GM19438 (cell line): ENCODE measurements at regions not wholly inside any gene's neighbourhood (a gene's known extent, or its start where the extent isn't known, plus 50 kb on each side); places are given as distances from the start of the nearest gene placed in this dataset.
"Not testable (repeated sequence)": the region's sequence is repeated elsewhere in the genome, so short reads cannot be mapped to it uniquely, and the experiment has no call there.

Experiments used
- ATAC-seq: cut with Tn5 transposase; IDR thresholded peaks from one replicate; pipeline ENCODE4 v1.9.1; 2021; ENCODE audit warnings: low read depth; ENCODE audit not compliant: unreplicated experiment

- ATAC-seq = no peak
These were observed 64.0 kb downstream of the CCNG2 start for GRCh38 chr4:77220828-77221613.

- no peak for ATAC-seq
These were observed 68.0 kb downstream of the CCNG2 start for GRCh38 chr4:77225022-77225421.

- ATAC-seq = no peak
These were observed 70.1 kb downstream of the CCNG2 start for GRCh38 chr4:77226939-77227705.

GRCh38 chr4:77229433-77229832 lies 72.4 kb downstream of the CCNG2 start:
- ATAC-seq = no peak

- no peak for ATAC-seq
These were observed 75.6 kb downstream of the CCNG2 start for GRCh38 chr4:77232653-77233052.

DNA sequence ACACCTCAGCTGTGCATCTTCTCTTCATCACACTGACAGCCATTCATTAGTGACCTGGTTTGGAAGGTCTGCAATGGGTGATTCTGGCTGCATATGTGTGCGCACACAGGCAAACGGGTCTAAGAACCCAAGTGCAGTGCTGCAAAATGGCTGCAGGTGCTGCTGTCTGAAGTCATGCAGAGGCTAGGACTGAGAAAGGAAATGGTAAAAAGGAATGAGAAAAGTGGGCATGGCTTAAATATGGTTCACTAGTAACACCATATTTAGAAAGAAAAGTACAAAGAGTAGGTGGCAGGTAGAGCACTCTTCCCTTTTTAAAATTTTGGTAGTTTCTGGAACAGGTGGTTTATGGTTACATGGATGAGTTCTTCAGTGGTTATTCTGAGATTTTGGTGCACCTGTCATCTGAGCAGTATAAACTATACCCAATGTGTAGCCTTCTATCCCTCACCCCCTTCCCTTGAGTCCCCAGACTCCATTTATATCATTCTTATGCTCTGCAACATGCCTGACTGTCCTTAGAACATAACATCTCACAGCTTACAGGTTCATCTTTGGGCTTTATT lies 78.4 kb downstream of the CCNG2 start:
- peak; percentile 74 for ATAC-seq

DNA sequence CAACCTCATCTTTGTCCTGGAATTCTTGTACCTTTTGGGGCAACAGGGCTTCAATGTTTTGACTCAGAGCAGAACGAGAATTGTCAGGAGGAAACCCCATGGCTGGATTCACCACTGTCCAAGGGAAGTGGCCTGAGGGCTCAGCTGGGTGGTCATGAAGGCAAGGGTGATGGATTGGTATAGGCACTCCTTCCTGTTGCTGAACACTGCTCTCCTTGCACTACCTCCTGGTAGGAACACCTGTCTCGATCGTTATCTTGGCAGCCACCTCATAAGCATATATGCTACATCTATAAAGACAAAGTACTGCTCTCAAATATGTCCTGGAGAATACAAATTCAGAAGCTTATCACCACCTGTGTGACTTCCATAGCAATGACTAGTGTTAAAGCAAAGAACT lies 79.8 kb downstream of the CCNG2 start:
- no peak for ATAC-seq

DNA sequence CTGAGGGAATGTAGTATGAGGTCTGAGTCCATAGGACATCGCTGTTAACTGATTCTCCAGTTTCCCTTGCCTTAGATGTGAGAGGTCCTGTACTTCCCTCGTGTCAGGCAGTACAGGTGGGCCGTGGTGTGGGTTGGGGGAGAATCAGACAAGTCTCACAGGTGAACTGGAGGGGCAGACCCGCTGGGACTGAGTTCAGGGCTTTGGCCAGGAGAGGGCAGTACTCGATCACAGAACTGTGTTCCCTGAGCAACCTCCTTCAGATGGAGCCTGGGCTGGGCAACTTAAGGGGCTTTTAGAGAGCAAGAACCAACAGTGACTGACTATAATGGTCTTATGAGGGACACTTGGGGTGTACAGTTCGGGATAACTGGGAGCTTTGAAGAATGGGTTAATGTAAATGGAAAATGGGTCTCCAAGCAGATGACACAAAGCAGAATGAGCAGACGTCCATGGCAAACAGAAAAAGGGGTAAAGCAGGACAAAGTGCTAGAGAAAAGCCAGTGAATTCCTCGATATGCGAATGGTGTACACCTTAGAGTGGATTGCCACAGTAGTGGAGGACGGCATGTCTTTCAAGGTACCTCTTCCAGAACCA lies 83.6 kb downstream of the CCNG2 start:
- ATAC-seq = peak; percentile 84

- ATAC-seq = no peak
These were observed 91.8 kb downstream of the CCNG2 start for GRCh38 chr4:77248805-77249204.

GRCh38 chr4:77251751-77252150 lies 94.7 kb downstream of the CCNG2 start:
- ATAC-seq = no peak

DNA sequence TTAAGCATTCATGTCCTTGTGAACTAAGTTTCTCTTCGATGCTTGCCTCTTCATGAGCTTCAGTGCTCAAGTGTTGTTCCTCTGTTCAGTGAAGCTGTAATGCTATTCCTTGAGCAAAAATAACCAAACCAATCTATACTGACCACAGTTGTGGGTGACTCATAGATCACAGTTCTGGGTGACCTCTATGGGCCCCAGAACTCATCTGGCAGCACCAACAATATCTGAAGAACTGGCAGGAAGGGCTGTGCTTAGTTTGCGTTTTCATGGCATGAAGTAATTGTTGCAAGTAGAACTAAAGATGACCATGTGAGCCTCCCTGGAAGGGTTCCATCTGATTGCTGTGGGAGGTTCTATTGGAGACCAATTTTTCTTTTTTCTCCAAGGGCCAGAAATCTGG lies 106.2 kb downstream of the CCNG2 start:
- ATAC-seq = no peak

DNA sequence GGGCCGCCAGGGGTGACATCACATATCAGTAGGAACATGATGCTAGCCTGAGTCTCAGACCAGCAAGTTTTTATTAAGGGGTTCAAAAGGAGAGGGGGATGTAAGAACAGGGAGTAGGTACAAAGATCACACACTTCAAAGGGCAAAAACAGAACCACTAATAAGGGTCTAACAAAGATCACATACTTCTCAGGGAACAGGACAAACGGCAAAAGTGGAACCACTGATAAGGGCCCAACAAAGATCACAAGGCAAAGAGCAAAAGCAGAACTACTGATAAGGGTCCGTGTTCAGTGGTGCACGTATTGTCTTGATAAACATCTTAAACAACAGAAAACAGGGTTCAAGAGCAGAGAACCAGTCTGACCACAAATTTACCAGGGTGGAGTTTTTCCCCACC lies 107.0 kb downstream of the CCNG2 start:
- ATAC-seq = not testable (repeated sequence)

DNA sequence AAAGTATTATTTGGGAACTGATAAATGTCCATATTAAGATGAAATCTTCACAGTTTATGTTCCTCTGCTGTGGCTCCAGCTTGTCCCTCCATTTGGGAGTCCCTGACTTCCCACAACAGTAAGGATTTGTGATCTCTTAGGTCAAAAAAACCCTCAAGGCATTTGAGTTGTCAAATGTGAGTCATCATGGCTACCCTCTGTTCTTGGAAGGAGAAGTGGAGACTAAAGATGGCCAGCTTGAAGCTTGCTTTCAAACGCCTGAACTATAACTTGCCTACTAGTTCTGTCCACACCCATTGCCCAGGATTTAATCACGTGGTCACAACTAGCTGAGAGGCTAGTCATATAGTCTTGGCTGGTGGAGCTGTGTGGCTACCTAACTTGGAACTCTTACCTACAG lies 107.8 kb downstream of the CCNG2 start:
- no peak for ATAC-seq

DNA sequence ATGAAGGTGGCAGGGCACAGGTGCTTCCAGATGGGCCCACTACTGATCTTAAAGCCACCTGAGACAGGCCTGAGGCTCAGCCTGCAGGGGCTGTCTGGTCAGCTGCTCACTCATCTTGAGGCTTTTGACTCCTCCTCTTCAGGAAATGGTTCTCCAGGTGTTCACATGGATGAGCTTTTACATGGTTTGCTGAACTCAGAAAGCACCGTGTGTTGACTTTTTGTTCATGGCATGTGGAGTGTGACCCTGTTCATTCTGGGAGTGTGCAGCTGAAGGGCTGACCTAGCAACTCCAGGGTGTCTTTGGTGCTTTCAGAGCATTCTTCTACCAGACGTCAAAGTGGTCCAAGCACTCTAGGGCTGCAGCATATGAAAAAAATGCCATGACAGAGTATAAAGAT lies 111.1 kb downstream of the CCNG2 start:
- ATAC-seq = no peak

DNA sequence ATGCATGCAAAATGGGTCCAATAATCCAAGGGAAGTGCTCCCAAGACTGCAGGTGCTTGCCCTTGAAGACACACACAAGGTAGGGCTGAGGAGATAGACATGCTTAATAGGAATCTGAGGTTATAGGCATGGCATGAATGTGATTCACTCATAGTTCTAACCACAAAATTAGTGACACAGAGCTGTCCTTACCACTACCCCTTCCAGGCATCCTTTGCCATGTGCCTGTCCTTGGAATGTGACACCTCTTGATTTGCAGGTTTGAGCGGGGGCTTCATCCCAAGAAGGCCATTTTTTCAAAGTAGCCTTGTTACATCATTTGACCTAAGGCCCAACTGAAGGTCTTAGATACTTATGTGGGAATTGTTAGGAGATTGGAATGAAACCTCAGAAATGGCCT lies 112.5 kb downstream of the CCNG2 start:
- no peak for ATAC-seq

- no peak for ATAC-seq
These were observed 116.4 kb downstream of the CCNG2 start for GRCh38 chr4:77273412-77273811.

DNA sequence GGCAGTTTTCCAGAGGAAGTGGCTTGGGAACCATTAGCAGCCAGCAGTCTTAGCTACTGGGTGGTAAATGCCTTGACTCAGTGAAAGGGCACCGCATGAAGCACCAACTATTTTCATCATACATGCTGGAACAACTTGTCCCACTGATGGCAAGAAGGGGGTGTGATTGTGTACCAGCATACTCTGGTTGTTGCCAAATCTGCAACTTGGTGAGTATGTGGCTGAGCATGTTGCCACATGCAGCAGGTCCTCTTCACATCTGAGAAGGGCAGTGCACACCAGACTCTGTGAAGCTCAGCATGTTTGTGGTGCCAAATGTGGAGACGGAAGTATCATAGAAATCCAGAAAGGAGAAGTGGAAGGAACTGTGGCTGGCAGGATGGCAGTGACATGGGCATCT lies 122.1 kb downstream of the CCNG2 start:
- not testable (repeated sequence) for ATAC-seq

- no peak for ATAC-seq
These were observed 125.3 kb downstream of the CCNG2 start for GRCh38 chr4:77282305-77282704.

DNA sequence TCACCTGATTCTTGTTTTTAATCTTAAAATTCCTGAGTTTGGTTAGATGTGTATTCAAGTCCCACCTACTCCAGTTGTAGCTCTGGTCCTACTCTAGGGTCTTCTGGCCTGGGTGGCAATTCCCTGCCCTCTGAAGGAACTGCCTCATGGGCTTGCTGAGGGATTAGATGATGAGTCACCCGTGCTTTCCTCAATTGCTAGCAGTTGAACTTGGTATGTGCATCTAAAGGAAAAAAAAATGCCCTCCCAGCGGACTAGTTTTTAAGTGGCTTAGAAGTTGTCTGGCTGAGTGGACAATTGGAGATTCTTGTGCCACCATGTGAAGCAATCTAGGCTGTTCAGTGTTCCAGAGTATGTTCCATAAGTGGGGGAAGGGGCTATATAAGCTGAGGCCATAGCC lies 127.0 kb downstream of the CCNG2 start:
- ATAC-seq = no peak

DNA sequence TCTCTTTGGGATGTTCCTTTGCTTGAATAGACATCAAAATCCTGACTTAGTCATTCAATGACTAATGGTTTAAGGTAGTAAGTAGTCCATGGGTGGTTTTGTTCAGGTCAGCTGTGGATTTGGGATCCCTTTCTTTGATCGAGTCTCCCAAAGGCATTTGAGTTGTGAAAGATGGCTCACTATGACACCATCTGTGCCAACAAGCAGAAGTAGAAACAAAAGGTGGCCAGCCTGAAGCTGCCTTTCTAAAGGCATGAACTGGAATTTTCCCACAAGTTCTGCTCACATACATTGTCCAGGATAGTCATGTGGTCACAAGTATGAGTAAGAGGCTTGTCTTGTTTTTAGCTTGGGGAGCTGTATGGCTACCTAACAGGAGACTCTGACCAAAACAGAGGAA lies 129.9 kb downstream of the CCNG2 start:
- no peak for ATAC-seq

DNA sequence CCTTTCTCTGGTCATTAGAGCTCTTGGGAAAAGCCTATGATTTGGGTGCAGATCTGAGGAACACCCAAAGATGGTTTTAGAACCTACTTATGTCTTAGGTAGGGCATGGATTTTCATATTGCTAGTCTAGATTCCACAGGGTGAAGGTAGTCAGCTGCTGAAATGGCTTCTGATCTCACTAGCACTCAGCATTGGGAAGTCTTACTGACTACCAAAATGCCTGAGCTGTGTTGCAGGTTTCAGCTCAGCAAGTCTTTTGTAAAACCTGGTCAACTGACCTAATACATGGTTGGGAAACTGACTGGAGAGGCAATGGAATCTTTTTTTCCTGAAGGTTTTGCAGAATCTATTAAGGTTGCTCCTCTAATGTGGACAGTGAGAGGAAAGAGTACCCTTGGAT lies 136.4 kb downstream of the CCNG2 start:
- ATAC-seq = no peak
